ENCODE measurements at regions not wholly inside any gene's neighbourhood (a gene's known extent, or its start where the extent isn't known, plus 50 kb on each side); places are given as distances from the start of the nearest gene placed in this dataset.

- Histone ChIP-seq H3K4me3 (replicated peaks in 1 of 3; ENCODE audit: insufficient read depth in 1 of 3, low read depth in 1 of 3, low read length in 3 of 3) (no peak overlapping the region), H3K9me1 (replicated peaks; ENCODE audit: control insufficient read depth, extremely low read depth, insufficient read depth, low read length) (no peaks in the 10 kb centered on the region), H3K9me3 (replicated peaks; ENCODE audit: control insufficient read depth, insufficient read depth, low read length) (no peaks in the 10 kb centered on the region), H3K79me2 (ENCODE audit: control insufficient read depth, insufficient read depth, low read length) (no peaks in the 10 kb centered on the region), H4K20me1 (replicated peaks; ENCODE audit: control insufficient read depth, extremely low read depth, insufficient read depth, low read length) (no peaks in the 10 kb centered on the region), H2AFZ (ENCODE audit: low read depth, low read length) (peak overlapping the region; percentile 53), H3K36me3 (ENCODE audit: control insufficient read depth in 2 of 2, extremely low read depth in 1 of 2, insufficient read depth in 2 of 2, low read length in 2 of 2) (no peaks in the 10 kb centered on the region), H3K27ac (ENCODE audit: insufficient read depth, low read depth, low read length) (no peak overlapping the region), H3K27me3 (ENCODE audit: control insufficient read depth in 2 of 2, insufficient read depth in 2 of 2, low read length in 2 of 2) (peaks cover 9 to 15% of the 10 kb centered on the region in 2 experiments), H3K4me2 (ENCODE audit: insufficient read depth, low read length) (peak overlapping the region; percentile 27), H3K9ac (replicated peaks; ENCODE audit: extremely low read depth, insufficient read depth, low read length) (no peak overlapping the region), H3K4me1 (ENCODE audit: control insufficient read depth, extremely low read depth, insufficient read depth, low read length) (peaks cover 6% of the 10 kb centered on the region)
- dilution Hi-C loops (cut with MboI; ENCODE audit: extremely low pct_ligation_motif_present, low sequenced_read_pairs) = no loop called here
- intact Hi-C loops (cut with micrococcal nuclease) = loop anchor here (1.0 to 10.0 kb wide), 11 partner anchors 33 to 1913 kb away; partner anchors contain the start of gene TLR4
- BruUV-seq (replicated peaks) = no TSS peak
- CTCF ChIA-PET = interaction anchor here (0.6 to 2.8 kb wide), 13 partner anchors 8 to 1912 kb away, joined by 3 to 12 read pairs (median 3); no protein-coding TSS in a partner anchor
- TF ChIP-seq POLR2A (IDR thresholded peaks at IDR 0.05; ENCODE audit: low read depth, low read length) = no peak
- no peak for TF ChIP-seq EZH2 (IDR thresholded peaks at IDR 0.05; ENCODE audit: borderline replicate concordance, low read depth, low read length, severe bottlenecking)
- no peak for TF ChIP-seq GATA2 (IDR thresholded peaks at IDR 0.05; ENCODE audit: insufficient read depth, insufficient read length, low read depth, low read length)
- no peak for TF ChIP-seq FOS (IDR thresholded peaks at IDR 0.05; ENCODE audit: borderline replicate concordance, insufficient read depth, low read length)
- no peak for TF ChIP-seq MAX (IDR thresholded peaks at IDR 0.05; ENCODE audit: insufficient read depth, insufficient read length)
- TF ChIP-seq CTCF (IDR thresholded peaks at IDR 0.05; ENCODE audit: extremely low read depth in 1 of 2, insufficient read depth in 1 of 2, low read depth in 1 of 2, low read length in 2 of 2) = peak; percentile 89 to 97
- TF ChIP-seq POLR2AphosphoS5 (IDR thresholded peaks at IDR 0.05; ENCODE audit: insufficient read depth, low read depth, low read length) = no peak
- no peak for TF ChIP-seq JUN (IDR thresholded peaks at IDR 0.05; ENCODE audit: borderline replicate concordance, insufficient read depth, insufficient read length, low read depth)
- peak; percentile 84 for FAIRE-seq
- DNase-seq (ENCODE audit: low read depth, low spot score) = peak; percentile 86
- POLR2A ChIA-PET = no interaction called here
Measured at GRCh38 chr9:117644133-117644931, 59.9 kb upstream of the TLR4 start.
